Mucosa of rectum (tissue), 2 donors: ENCODE measurements at regions not wholly inside any gene's neighbourhood (a gene's known extent, or its start where the extent isn't known, plus 50 kb on each side); places are given as distances from the start of the nearest gene placed in this dataset.

Source experiments
- H3K27ac ChIP-seq, 2 donors: one replicate each; pipeline ENCODE4 v1.7.0; 2013; ENCODE audit warnings: inconsistent platforms in 2 of 2, low read depth in 2 of 2, low read length in 2 of 2
- H3K27me3 ChIP-seq, 2 donors: one replicate each; pipeline ENCODE4 v1.7.0; 2013; ENCODE audit warnings: low read length in 2 of 2; ENCODE audit not compliant: control insufficient read depth in 2 of 2, insufficient read depth in 2 of 2
- H3K36me3 ChIP-seq, 2 donors: one replicate each; pipeline ENCODE4 v1.7.0; 2013; ENCODE audit warnings: low read length in 2 of 2; ENCODE audit not compliant: control insufficient read depth in 2 of 2, insufficient read depth in 2 of 2
- H3K4me1 ChIP-seq, 2 donors: one replicate each; pipeline ENCODE4 v1.7.0; 2013; ENCODE audit warnings: low read length in 2 of 2, mild to moderate bottlenecking in 1 of 2; ENCODE audit not compliant: control insufficient read depth in 2 of 2, insufficient read depth in 2 of 2
- H3K4me3 ChIP-seq, 2 donors: one replicate each; pipeline ENCODE4 v1.7.0; 2013; ENCODE audit warnings: low read length in 2 of 2
- H3K9ac ChIP-seq, 2 donors: one replicate each; pipeline ENCODE4 v1.7.0; 2013; ENCODE audit warnings: low read length in 2 of 2, low read depth in 1 of 2, mild to moderate bottlenecking in 1 of 2
- H3K9me3 ChIP-seq, 2 donors: one replicate each; pipeline ENCODE4 v1.7.0; 2013; ENCODE audit warnings: low read length in 2 of 2; ENCODE audit not compliant: control insufficient read depth in 2 of 2
- donor health status: healthy.
- donor health status: Normal muscosa, but diverticular disease.

DNA sequence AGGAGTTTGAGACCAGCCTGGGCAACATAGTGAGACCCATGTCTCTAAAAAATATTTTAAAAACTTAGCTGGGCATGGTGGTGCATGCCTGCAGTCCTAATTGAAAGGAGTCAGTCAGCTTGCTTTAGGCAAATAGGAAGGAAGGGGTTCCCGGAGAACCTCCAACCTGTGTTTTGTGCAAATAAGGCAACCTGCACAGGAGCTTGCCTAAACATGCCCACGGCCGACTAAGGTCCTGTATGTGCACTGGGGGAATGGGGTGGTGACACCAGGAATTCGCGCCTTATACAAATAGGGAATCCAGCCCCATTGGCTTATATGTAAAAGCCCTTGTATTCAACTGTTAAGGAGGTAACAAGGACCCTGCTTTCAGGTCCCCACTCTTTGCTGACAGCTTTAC lies 429.2 kb upstream of the ZP4 start:
- H3K4me1 ChIP-seq: no peaks in the 10 kb centered on the region

GRCh38 chr1:238318294-238319110 lies 427.8 kb upstream of the ZP4 start:
- Histone ChIP-seq H3K27me3 (no peaks in the 10 kb centered on the region), H3K36me3 (no peaks in the 10 kb centered on the region), H3K9me3 (no peaks in the 10 kb centered on the region), H3K4me3 (no peak overlapping the region), H3K4me1 (no peaks in the 10 kb centered on the region), H3K27ac (no peak overlapping the region), H3K9ac (no peak overlapping the region)

More for the DNA sequence above, 429.2 kb upstream of the ZP4 start:
- Histone ChIP-seq H3K9me3 (no peaks in the 10 kb centered on the region), H3K36me3 (no peaks in the 10 kb centered on the region), H3K9ac (no peak overlapping the region), H3K4me3 (no peak overlapping the region), H3K27ac (no peak overlapping the region), H3K27me3 (no peaks in the 10 kb centered on the region)

- Histone ChIP-seq H3K27me3 (no peaks in the 10 kb centered on the region), H3K4me3 (no peak overlapping the region), H3K36me3 (no peaks in the 10 kb centered on the region), H3K27ac (no peak overlapping the region), H3K9me3 (no peaks in the 10 kb centered on the region), H3K9ac (no peak overlapping the region), H3K4me1 (no peaks in the 10 kb centered on the region)
These were observed 422.2 kb upstream of the ZP4 start for GRCh38 chr1:238312969-238313368.

DNA sequence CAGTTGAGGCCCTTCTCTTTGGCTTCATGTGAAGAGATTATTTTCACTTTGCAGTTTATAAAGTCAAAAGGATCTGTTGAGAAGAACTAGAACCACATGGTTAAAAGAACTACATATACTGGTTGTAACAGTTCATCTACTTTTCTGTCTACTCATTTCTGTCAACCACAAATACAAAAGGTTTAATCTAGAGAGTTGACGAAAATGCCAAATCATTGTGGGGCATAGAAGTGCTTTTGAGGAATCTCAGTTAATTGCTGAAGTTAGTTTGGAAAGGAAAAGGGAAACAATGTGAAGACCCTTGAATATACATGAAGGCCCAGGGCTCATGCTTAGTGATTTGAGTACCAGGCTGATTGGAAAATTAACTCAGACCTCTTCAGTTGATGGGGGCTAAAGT lies 415.7 kb upstream of the ZP4 start:
- no peak overlapping the region for H3K4me3 ChIP-seq
- no peaks in the 10 kb centered on the region for H3K4me1 ChIP-seq
- no peak overlapping the region for H3K9ac ChIP-seq
- no peaks in the 10 kb centered on the region for H3K27me3 ChIP-seq
- H3K36me3 ChIP-seq: no peaks in the 10 kb centered on the region
- H3K27ac ChIP-seq: no peak overlapping the region
- no peaks in the 10 kb centered on the region for H3K9me3 ChIP-seq

DNA sequence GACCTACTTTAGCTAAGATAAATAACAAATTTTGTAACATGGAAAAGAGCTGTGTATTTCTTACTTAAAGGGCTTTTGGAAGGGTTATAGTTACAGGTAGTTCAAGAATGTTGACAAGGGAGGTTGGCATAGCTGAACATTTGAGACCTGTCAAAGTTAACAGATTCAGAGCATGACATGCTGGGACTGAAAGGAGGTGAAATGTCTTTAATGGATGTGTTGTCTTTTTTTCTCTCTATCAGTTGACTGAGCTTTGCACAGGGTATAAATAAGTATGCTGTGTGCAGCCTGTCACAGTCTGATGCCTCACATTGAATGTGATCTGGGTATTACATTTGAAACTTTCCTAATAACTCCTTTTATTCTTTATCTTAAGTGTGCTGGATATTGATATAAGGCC lies 411.9 kb upstream of the ZP4 start:
- Histone ChIP-seq H3K27ac (no peak overlapping the region), H3K4me1 (no peaks in the 10 kb centered on the region), H3K4me3 (no peak overlapping the region), H3K9ac (no peak overlapping the region), H3K27me3 (no peaks in the 10 kb centered on the region), H3K36me3 (no peaks in the 10 kb centered on the region), H3K9me3 (no peaks in the 10 kb centered on the region)

DNA sequence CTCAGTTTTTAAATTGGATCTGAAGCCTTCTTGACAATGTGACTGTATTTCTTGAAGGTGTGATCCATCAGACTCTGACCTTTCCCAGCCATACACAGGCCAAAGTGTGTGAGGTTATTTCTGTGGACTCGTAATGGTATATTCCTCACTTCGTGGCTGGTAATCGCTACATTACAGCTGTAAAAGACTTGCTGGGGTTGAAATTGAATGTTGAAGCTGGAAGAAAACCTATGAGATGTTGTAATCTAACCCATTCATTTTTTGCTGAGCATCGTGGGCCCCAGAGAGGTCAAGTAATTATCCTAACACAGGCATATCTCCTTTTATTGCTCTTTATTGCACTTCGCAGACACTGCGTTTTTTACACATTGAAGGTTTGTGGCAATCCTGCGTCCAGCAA lies 405.6 kb upstream of the ZP4 start:
- Histone ChIP-seq H3K36me3 (no peaks in the 10 kb centered on the region), H3K4me1 (no peaks in the 10 kb centered on the region), H3K9ac (no peak overlapping the region), H3K9me3 (no peaks in the 10 kb centered on the region), H3K27me3 (no peaks in the 10 kb centered on the region), H3K27ac (no peak overlapping the region), H3K4me3 (no peak overlapping the region)

- Histone ChIP-seq H3K9me3 (no peaks in the 10 kb centered on the region), H3K36me3 (no peaks in the 10 kb centered on the region), H3K27me3 (no peaks in the 10 kb centered on the region), H3K4me3 (no peak overlapping the region), H3K9ac (no peak overlapping the region), H3K27ac (no peak overlapping the region), H3K4me1 (no peaks in the 10 kb centered on the region)
These were observed 402.4 kb upstream of the ZP4 start for GRCh38 chr1:238293075-238293474.

- H3K27ac ChIP-seq: no peak overlapping the region
- no peaks in the 10 kb centered on the region for H3K4me1 ChIP-seq
- H3K9ac ChIP-seq: no peak overlapping the region
- no peak overlapping the region for H3K4me3 ChIP-seq
- H3K27me3 ChIP-seq: no peaks in the 10 kb centered on the region
- H3K9me3 ChIP-seq: peaks cover 0 to 4% of the 10 kb centered on the region in 2 donors
- H3K36me3 ChIP-seq: no peaks in the 10 kb centered on the region
These were observed 390.7 kb upstream of the ZP4 start for GRCh38 chr1:238281418-238281817.

- Histone ChIP-seq H3K27ac (no peak overlapping the region), H3K4me1 (no peaks in the 10 kb centered on the region), H3K36me3 (no peaks in the 10 kb centered on the region), H3K27me3 (no peaks in the 10 kb centered on the region), H3K4me3 (no peak overlapping the region), H3K9me3 (peaks cover 0 to 6% of the 10 kb centered on the region in 2 donors), H3K9ac (no peak overlapping the region)
These were observed 389.1 kb upstream of the ZP4 start for GRCh38 chr1:238279694-238280380.

DNA sequence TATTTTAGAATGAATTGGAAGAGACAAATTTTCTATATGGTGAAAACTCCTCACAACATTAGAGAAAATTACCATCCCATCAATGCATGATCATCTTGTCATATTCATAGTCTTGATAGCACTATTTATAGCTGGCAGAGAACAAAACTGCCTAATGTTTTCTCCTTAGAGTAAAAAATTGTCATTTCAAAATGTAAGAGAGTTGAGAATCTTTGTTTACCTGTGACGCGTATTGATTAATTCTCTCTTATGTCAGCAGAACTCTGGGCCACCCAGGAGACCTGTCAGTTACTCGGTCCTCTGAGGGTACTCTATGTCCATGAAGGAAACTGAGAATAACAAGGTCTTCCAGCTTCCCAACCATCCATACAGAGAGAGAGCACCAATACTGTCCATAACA lies 381.4 kb upstream of the ZP4 start:
- peaks cover 0 to 2% of the 10 kb centered on the region in 2 donors for H3K9me3 ChIP-seq
- no peaks in the 10 kb centered on the region for H3K36me3 ChIP-seq
- no peak overlapping the region for H3K9ac ChIP-seq
- H3K4me3 ChIP-seq: no peak overlapping the region
- H3K4me1 ChIP-seq: no peaks in the 10 kb centered on the region
- H3K27me3 ChIP-seq: no peaks in the 10 kb centered on the region
- no peak overlapping the region for H3K27ac ChIP-seq
